WI38 (cell line): ENCODE measurements at regions not wholly inside any gene's neighbourhood (a gene's known extent, or its start where the extent isn't known, plus 50 kb on each side); places are given as distances from the start of the nearest gene placed in this dataset.

Source experiments
- H3K4me3 ChIP-seq: 2 replicates; pipeline ENCODE4 v1.5.1; 2011; ENCODE audit warnings: low read depth, mild to moderate bottlenecking, control low read depth, low read length
- TF ChIP-seq, protein P1 (sequence below): IDR thresholded peaks from 2 replicates; pipeline ENCODE4 v1.5.1; 2012; ENCODE audit warnings: low read depth, mild to moderate bottlenecking, control low read depth, low read length

DNA sequence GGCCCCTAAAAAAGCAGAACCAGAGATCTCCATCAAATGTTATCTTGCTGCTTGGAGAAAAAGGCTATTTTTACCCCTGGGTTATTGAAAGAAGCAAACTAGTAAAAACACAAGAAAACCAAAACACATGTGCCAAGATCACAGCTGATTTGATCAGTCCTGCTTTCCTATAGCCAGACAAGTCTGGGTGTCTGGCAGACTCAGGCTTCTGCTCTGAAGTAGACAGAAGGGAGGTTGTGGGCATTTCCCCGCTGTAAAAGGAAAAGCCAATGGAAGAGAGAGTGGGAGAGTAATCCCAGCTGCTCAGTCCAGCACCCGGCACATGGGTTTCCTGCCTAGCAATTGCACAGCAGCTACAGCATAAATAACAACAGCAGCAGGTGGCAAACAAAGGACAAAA lies 177.9 kb downstream of the PHLDA1 start:
- H3K4me3 ChIP-seq, result no peak overlapping the region
- TF ChIP-seq, protein P1, sequence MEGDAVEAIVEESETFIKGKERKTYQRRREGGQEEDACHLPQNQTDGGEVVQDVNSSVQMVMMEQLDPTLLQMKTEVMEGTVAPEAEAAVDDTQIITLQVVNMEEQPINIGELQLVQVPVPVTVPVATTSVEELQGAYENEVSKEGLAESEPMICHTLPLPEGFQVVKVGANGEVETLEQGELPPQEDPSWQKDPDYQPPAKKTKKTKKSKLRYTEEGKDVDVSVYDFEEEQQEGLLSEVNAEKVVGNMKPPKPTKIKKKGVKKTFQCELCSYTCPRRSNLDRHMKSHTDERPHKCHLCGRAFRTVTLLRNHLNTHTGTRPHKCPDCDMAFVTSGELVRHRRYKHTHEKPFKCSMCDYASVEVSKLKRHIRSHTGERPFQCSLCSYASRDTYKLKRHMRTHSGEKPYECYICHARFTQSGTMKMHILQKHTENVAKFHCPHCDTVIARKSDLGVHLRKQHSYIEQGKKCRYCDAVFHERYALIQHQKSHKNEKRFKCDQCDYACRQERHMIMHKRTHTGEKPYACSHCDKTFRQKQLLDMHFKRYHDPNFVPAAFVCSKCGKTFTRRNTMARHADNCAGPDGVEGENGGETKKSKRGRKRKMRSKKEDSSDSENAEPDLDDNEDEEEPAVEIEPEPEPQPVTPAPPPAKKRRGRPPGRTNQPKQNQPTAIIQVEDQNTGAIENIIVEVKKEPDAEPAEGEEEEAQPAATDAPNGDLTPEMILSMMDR, result no peak

DNA sequence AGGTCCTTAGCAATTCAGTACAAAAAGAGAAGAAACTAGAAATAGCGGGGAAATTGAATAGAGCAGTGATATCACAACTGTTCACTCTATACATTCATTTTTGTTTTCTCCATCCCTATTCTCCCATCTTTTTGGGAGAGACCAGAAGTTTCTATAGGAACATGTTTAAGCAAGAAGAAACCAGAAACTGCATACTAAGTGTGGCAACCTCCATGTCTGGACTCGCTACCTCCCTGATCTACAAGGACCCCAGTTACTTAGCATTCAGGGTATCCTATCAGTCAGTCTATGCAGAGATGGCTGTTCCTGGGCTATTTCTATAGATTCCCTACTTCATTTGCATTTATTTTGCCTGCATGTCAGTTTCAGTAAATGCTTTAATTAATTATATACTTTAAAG lies 178.6 kb downstream of the PHLDA1 start:
- TF ChIP-seq, protein P1, result no peak
- no peak overlapping the region for H3K4me3 ChIP-seq

DNA sequence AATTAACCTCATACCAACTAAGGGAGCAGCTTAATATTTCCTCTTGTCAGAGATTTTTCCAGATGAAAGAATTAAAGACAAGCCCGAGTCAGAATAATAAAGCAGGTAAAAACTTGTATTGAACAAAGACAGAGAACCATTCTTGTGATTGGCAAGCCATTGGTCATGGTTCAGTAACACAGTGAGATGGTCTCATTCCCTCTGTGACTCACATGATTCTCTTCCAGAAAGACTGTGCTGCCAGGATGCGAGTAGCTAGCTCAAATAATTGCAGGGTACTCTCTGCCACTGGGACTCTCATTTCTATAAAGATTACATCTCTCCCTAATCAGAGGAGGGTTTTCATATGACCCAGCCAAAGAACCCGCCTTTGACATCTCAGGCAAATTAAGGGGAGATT lies 179.4 kb downstream of the PHLDA1 start:
- no peak overlapping the region for H3K4me3 ChIP-seq
- TF ChIP-seq, protein P1, result no peak

DNA sequence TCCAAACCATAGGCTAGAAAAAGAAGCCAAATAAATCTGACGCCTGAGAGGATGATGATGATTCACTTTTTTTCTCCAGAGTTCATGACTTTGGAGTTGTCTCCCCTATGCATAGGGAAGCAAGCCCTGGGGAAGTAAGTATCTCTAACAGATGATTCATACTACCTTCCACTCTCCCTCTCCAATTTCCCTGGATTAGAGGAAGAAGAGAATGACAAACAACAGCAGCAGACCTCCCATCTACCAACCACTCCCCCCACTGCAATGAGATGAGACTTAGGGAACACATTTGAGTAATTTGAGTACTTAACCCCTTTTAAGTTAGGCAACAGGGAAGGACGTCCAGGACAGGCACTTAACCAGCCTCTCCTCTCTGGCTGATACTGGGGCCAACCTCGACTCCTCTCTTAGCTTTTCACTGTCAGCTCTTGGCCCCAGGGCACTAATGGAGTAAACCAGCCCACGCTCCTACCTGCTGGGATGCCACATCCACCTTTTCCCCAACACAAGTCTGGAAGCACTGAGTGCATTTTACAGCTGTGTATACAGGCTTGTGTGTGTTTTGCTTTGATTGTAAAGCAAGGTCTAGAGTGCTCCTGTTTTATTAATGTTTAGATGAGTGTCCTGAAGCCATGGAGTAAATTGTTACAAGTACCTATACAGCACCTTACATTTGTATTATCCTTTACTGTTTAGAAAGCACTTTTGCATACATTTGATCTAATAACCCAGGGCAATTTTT lies 180.7 kb downstream of the PHLDA1 start:
- TF ChIP-seq, protein P1, result no peak
- H3K4me3 ChIP-seq, result no peak overlapping the region

- TF ChIP-seq, protein P1, result no peak
- H3K4me3 ChIP-seq, result no peak overlapping the region
Observed at GRCh38 chr12:75848961-75849360, 182.6 kb downstream of the PHLDA1 start.

DNA sequence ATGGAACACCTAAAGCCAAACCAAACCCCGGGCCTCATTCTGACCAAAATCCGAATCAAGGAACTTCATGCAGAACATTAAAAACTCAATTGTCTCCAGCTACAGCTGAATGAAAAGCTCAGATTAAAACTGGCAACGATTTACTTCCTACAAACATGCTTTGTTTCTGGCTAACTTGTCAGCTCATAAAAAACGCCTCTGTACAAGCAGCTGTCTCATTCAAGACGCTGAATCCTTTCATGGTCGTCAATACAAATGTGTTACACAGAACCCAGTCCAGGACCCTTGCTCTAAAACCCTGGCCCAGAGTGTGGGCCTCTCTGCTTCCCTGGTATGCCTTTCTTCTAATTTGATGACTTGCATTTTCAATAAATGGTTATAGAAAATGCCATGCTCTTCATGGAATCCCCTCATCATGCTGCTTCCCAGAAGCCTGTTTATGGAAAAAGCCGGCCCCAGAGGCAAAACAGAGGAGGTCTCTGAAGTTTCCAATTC lies 183.1 kb downstream of the PHLDA1 start:
- no peak overlapping the region for H3K4me3 ChIP-seq
- TF ChIP-seq, protein P1, result no peak

- H3K4me3 ChIP-seq, result no peak overlapping the region
- TF ChIP-seq, protein P1, result no peak
Observed at GRCh38 chr12:75846102-75846501, 185.5 kb downstream of the PHLDA1 start.
